Omental fat pad (tissue), 3 donors: ENCODE measurements at regions not wholly inside any gene's neighbourhood (a gene's known extent, or its start where the extent isn't known, plus 50 kb on each side); places are given as distances from the start of the nearest gene placed in this dataset.
A peak's percentile ranks its signal among the peaks of the same experiment; 100 is the strongest.

Source experiments
- ATAC-seq: fragments of 150-250 bp; one replicate; pipeline ENCODE4 v1.9.1; 2016; ENCODE audit warnings: mild to moderate bottlenecking, moderate library complexity; ENCODE audit not compliant: low FRiP score
- DNase-seq: peaks from one replicate; pipeline ENCODE4 v3.0.0-alpha.2; 2019; ENCODE audit warnings: low spot score
- TF ChIP-seq, protein P1 (sequence below), 3 donors: fragments of 450-650 bp; IDR thresholded peaks; one replicate each; pipeline ENCODE4 v1.5.1; 2016 to 2017; ENCODE audit warnings: antibody characterized with exemption in 3 of 3, mild to moderate bottlenecking in 3 of 3, moderate library complexity in 2 of 3

DNA sequence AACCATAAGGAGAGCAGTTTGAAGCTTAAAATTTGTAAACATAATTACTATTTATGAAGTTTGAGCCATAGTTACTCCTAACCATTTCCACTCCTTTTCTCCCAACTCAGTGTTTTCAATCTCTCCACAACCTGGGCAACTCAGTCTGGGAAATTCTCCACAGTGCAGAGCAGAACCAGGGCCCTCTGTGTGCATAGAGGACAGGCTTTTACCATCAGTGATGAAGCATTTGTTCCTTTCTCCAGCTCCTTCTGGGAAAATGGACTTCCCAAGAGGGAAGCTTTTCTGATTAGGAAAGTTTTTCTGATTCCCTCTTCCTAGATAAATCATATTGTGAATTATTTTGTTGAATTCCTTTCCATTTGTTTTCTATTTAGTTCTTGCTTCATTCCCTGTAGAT, 132.3 kb upstream of the MPDZ start:
- DNase-seq = no peak
- TF ChIP-seq, protein P1, sequence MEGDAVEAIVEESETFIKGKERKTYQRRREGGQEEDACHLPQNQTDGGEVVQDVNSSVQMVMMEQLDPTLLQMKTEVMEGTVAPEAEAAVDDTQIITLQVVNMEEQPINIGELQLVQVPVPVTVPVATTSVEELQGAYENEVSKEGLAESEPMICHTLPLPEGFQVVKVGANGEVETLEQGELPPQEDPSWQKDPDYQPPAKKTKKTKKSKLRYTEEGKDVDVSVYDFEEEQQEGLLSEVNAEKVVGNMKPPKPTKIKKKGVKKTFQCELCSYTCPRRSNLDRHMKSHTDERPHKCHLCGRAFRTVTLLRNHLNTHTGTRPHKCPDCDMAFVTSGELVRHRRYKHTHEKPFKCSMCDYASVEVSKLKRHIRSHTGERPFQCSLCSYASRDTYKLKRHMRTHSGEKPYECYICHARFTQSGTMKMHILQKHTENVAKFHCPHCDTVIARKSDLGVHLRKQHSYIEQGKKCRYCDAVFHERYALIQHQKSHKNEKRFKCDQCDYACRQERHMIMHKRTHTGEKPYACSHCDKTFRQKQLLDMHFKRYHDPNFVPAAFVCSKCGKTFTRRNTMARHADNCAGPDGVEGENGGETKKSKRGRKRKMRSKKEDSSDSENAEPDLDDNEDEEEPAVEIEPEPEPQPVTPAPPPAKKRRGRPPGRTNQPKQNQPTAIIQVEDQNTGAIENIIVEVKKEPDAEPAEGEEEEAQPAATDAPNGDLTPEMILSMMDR (IDR thresholded peaks at IDR 0.05) = no peak
- peak; percentile 64 for ATAC-seq

DNA sequence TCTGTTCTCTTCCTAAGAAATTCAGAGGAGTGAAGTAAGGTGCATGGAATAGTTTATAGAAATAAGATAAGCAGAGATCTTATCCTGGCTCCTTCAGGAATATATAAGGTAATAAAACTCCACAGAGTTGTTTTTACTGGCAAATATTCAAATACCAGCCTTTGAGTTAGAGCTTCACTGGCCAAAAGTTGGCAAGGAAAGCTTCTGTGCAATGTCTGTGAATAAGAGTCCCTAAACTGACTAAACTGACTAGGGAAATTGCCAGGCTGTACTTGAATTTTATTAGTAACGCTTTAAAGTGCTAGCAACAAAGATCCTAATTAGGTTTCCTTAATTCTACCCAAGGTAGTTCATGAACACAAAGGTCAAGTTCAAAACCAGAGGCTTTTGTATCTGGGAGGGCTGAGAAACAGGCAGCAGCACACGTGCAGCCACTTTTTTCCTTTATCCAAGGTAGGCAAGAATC, 131.1 kb upstream of the MPDZ start:
- TF ChIP-seq, protein P1 (IDR thresholded peaks at IDR 0.05) = no peak
- DNase-seq (no peak), ATAC-seq (no peak)

DNA sequence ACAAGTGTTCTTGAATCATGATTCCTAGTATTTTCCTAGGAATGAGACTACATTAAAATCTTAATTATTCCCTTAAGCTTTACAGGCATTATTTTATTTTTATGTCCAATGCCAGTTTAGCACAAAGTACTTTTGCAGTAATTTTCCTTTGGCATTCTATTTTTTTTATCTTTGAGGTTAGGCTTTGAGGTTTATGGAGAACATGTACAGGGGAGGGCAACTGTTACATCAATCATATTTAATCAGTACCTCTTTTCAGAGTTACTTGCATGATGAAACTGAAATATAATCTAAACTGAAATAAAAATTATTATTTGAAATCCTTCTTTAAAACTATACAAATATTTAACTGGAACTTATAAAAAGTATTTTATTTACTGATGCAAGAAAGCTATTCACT, 118.2 kb upstream of the MPDZ start:
- TF ChIP-seq, protein P1 (IDR thresholded peaks at IDR 0.05) = no peak
- ATAC-seq = no peak
- DNase-seq = no peak

DNA sequence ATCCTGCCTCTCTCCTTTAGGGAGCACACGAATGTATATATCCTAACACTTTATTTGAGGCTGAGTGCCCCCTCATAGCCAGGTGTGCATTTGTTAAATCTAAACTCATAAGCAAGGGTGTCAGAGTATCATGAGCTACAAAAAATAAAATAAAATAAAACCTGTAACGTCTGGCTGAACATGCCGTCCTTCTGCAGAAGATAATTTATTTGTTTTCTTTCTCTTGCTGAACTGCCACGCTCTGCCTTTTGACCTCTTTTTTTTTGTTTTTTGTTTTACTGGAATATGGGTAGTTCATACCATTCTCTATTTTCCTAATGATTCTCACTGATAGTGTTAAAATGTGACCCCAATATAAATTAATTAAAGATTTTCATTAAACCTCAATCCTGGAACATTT, 117.7 kb upstream of the MPDZ start:
- no peak for DNase-seq
- no peak for ATAC-seq
- TF ChIP-seq, protein P1 (IDR thresholded peaks at IDR 0.05) = no peak

DNA sequence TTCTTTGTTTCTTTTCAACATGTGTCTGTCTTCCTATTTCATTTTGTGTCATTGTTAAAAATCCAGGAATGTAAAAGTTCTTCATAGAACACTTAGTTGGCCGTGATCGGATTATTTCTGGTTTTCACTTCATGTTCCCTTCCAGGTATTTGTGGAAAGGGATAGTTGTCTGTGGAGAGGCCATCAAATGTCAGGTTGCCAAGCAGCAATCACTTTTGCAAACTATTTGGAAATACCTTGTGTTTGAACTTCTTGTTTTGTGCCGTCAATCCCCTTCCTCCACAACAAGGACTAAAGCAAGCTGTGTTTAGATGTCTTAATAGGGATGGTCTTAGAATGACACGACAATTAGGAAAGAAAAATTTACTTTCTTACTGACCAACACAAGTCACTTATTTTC, 116.9 kb upstream of the MPDZ start:
- TF ChIP-seq, protein P1 (IDR thresholded peaks at IDR 0.05) = no peak
- ATAC-seq (no peak), DNase-seq (no peak)

DNA sequence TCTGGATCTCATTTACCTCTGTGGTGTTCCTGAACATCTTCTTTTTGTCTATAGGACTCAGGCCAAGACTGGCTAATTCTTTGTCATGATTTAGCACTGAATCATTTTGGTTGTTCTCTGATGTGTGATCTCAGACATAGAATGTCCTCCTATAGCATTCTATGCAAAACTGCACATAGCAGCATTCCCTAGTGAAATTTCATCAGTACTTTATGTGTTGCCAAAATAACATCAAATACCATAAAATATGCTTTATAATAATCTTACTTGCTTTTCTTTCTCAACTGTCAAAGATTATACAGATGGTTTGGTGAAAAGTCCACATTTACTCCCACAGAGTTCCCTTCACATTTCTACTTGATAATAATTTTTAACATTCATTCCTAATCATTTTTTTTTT, 115.7 kb upstream of the MPDZ start:
- DNase-seq (no peak), ATAC-seq (peak; percentile 69)
- TF ChIP-seq, protein P1 (IDR thresholded peaks at IDR 0.05) = no peak

DNA sequence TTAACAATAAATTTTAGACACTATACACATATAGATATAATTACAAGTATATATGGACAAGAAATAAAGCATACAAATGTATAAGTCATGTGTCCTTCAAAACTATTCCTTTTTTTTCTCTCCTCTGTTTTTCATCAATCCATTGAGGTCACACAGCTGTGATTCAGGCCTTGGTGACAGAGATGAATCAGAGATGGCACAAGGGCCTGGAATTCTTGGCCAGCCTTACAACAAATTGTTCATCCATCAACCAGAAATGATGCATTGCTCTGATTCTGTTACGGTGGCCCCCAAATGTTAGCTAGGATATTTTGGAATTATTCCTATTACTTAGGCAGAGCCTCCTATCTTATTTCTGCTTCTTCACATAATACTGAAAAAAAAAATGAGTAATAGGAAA, 108.7 kb upstream of the MPDZ start:
- TF ChIP-seq, protein P1 (IDR thresholded peaks at IDR 0.05) = no peak
- DNase-seq (no peak), ATAC-seq (no peak)
